Transverse colon (tissue), 4 donors: ENCODE measurements at regions not wholly inside any gene's neighbourhood (a gene's known extent, or its start where the extent isn't known, plus 50 kb on each side); places are given as distances from the start of the nearest gene placed in this dataset.

Experiments
- DNase-seq: peaks from one replicate; pipeline ENCODE4 v3.0.0-alpha.2; 2019
- H3K27ac ChIP-seq, 4 donors: fragments of 200-600 bp; sonication (generic); 2 replicates each; pipeline ENCODE4 v1.5.1; 2016 to 2018; ENCODE audit warnings: inconsistent platforms in 4 of 4
- H3K27me3 ChIP-seq: fragments of 200-600 bp; sonication (generic); 2 replicates; pipeline ENCODE4 v1.5.1; 2017; ENCODE audit warnings: inconsistent platforms
- H3K36me3 ChIP-seq, 4 donors: fragments of 200-600 bp; sonication (generic); 2 replicates each; pipeline ENCODE4 v1.5.1; 2017 to 2019; ENCODE audit warnings: inconsistent platforms in 4 of 4
- H3K4me1 ChIP-seq, 4 donors: fragments of 200-600 bp; sonication (generic); 2 replicates each; pipeline ENCODE4 v1.5.1; 2017 to 2020; ENCODE audit warnings: inconsistent platforms in 4 of 4
- H3K4me3 ChIP-seq, 4 donors: fragments of 200-600 bp; sonication (generic); 1 replicate in 1 of 4; 2 replicates in 3 of 4; pipeline versions ENCODE4 v1.5.1 to v1.6.1; 2017 to 2019; ENCODE audit warnings: inconsistent platforms in 4 of 4
- H3K9me3 ChIP-seq, 2 donors: fragments of 200-600 bp; sonication (generic); 2 replicates each; pipeline ENCODE4 v1.5.1; 2017 to 2019; ENCODE audit warnings: inconsistent platforms in 2 of 2
- CTCF ChIP-seq, 5 experiments: fragments of 200-600 bp in 3 of 5; fragments of 450-650 bp in 2 of 5; sonication (generic) in 3 of 5; IDR thresholded peaks; 1 replicate in 2 of 5; 2 replicates in 3 of 5; pipeline ENCODE4 v1.5.1; 2016 to 2017; ENCODE audit warnings: antibody characterized with exemption in 5 of 5, inconsistent platforms in 3 of 5, mild to moderate bottlenecking in 2 of 5, moderate library complexity in 1 of 5
- EP300 ChIP-seq: sonication (generic); formaldehyde crosslinking; IDR thresholded peaks from one replicate; pipeline ENCODE4 v1.6.1; 2017; ENCODE audit warnings: antibody characterized with exemption, low read depth
- POLR2A ChIP-seq: fragments of 450-650 bp; IDR thresholded peaks from one replicate; pipeline ENCODE4 v1.6.1; 2016; ENCODE audit warnings: antibody characterized with exemption, mild to moderate bottlenecking, moderate library complexity
- POLR2AphosphoS5 ChIP-seq, 3 donors: sonication (generic); formaldehyde crosslinking; IDR thresholded peaks; one replicate each; pipeline ENCODE4 v1.6.1; 2016; ENCODE audit warnings: antibody characterized with exemption in 3 of 3
- WGBS, 2 donors: methylation state at CpG; one replicate each; pipeline ENCODE4 v1.1.5; 2018; ENCODE audit warnings: low coverage in 1 of 2; 5-methylcytosine and 5-hydroxymethylcytosine counted together
- in situ Hi-C, 4 donors: fragments of 200-750 bp; cut with MboI; loops; one replicate each; pipeline versions ENCODE4 v1.15.0 to v1.15.1; 2017; ENCODE audit warnings: low sequenced_read_pairs in 3 of 4, low pct_ligation_motif_present in 1 of 4, low pct_unique_long_range_greater_than_20kb in 1 of 4
- intact Hi-C: fragments of 100-400 bp; cut with DNase I; formaldehyde crosslinking; loops from one replicate; pipeline ENCODE4 v1.15.1; 2023; ENCODE audit warnings: low total_unique reads

- H3K4me3 ChIP-seq, result no peak overlapping the region
- WGBS, 2 donors, result 100% methylated on average over 1 of the region's 1 CpG; no CpG with 5 or more reads in 1 of the 2 donors
- no peaks in the 10 kb centered on the region for H3K9me3 ChIP-seq
- H3K27me3 ChIP-seq, result no peaks in the 10 kb centered on the region
- H3K36me3 ChIP-seq, result no peaks in the 10 kb centered on the region
- intact Hi-C loops, result no loop called here
- H3K4me1 ChIP-seq, result no peaks in the 10 kb centered on the region
- no peak for TF ChIP-seq CTCF (IDR thresholded peaks at IDR 0.05)
- no peak for TF ChIP-seq POLR2AphosphoS5 (IDR thresholded peaks at IDR 0.05)
- TF ChIP-seq POLR2A, result no peak
- no peak for TF ChIP-seq EP300
- DNase-seq, result no peak
- in situ Hi-C loops, result no loop called here
- H3K27ac ChIP-seq, result no peak overlapping the region
Observed at GRCh38 chr3:13188975-13189374, 115.7 kb upstream of the IQSEC1 start.

- no peak for DNase-seq
- WGBS, 2 donors, result 91% methylated on average over 4 of the region's 4 CpGs; no CpG with 5 or more reads in 1 of the 2 donors
- Histone ChIP-seq H3K4me1 (no peaks in the 10 kb centered on the region), H3K36me3 (no peaks in the 10 kb centered on the region), H3K27me3 (no peaks in the 10 kb centered on the region), H3K4me3 (no peak overlapping the region), H3K27ac (no peak overlapping the region), H3K9me3 (no peaks in the 10 kb centered on the region)
- TF ChIP-seq POLR2AphosphoS5 (IDR thresholded peaks at IDR 0.05), result no peak
- no peak for TF ChIP-seq CTCF (IDR thresholded peaks at IDR 0.05)
- TF ChIP-seq EP300, result no peak
- no peak for TF ChIP-seq POLR2A
- intact Hi-C loops (no loop called here), in situ Hi-C loops (no loop called here)
Observed at GRCh38 chr3:13188181-13188779, 115.1 kb upstream of the IQSEC1 start.

GRCh38 chr3:13187593-13187992, 114.4 kb upstream of the IQSEC1 start:
- TF ChIP-seq CTCF (IDR thresholded peaks at IDR 0.05) (no peak), EP300 (no peak), POLR2AphosphoS5 (IDR thresholded peaks at IDR 0.05) (no peak), POLR2A (no peak)

GRCh38 chr3:13186435-13186815, 113.2 kb upstream of the IQSEC1 start:
- H3K27ac ChIP-seq, result no peak overlapping the region
- DNase-seq, result no peak
- H3K27me3 ChIP-seq, result no peaks in the 10 kb centered on the region
- intact Hi-C loops (no loop called here), in situ Hi-C loops (no loop called here)
- no peaks in the 10 kb centered on the region for H3K4me1 ChIP-seq
- TF ChIP-seq POLR2AphosphoS5 (IDR thresholded peaks at IDR 0.05) (no peak), CTCF (IDR thresholded peaks at IDR 0.05) (no peak), POLR2A (no peak), EP300 (no peak)
- H3K36me3 ChIP-seq, result no peaks in the 10 kb centered on the region
- 20 to 58% methylated on average over 1 to 9 of the region's 9 CpGs for WGBS, 2 donors
- no peaks in the 10 kb centered on the region for H3K9me3 ChIP-seq
- no peak overlapping the region for H3K4me3 ChIP-seq

More at GRCh38 chr3:13187593-13187992, 114.4 kb upstream of the IQSEC1 start:
- no peaks in the 10 kb centered on the region for H3K27me3 ChIP-seq
- H3K27ac ChIP-seq, result no peak overlapping the region
- H3K9me3 ChIP-seq, result no peaks in the 10 kb centered on the region
- H3K4me1 ChIP-seq, result no peaks in the 10 kb centered on the region
- no peak overlapping the region for H3K4me3 ChIP-seq
- DNase-seq, result no peak
- no peaks in the 10 kb centered on the region for H3K36me3 ChIP-seq
- intact Hi-C loops, result no loop called here
- WGBS, 2 donors, result 88 to 93% methylated on average over 2 of the region's 2 CpGs
- in situ Hi-C loops, result no loop called here
